HepG2 (cell line): ENCODE measurements at regions not wholly inside any gene's neighbourhood (a gene's known extent, or its start where the extent isn't known, plus 50 kb on each side); places are given as distances from the start of the nearest gene placed in this dataset.

Experiments used
- ATAC-seq: fragments of 200-7000 bp; cut with Tn5 transposase; 3 replicates; pipeline ENCODE4 v1.9.1; 2020; ENCODE audit warnings: mild to moderate bottlenecking, moderate library complexity
- BruUV-seq: library from RNA; stranded (reverse); fragments of 400-500 nt; replicated peaks from 2 replicates; lab custom pipeline; 2021; lab: Mats Ljungman, UMichigan
- CTCF ChIA-PET: fragments of 300-600 bp; formaldehyde crosslinking; extraction: SDS; loops from one replicate; lab custom pipeline; 2021; ENCODE audit warnings: low total read pairs, inconsistent platforms, low intra/inter-chr PET ratio; lab: Yijun Ruan, JAX
- POLR2A ChIA-PET: fragments of 350-600 bp; sonication (Branson Sonifier 250); formaldehyde crosslinking; loops from one replicate; lab custom pipeline; 2020; ENCODE audit warnings: antibody characterized with exemption, inconsistent platforms; lab: Yijun Ruan, JAX
- DNase-seq: peaks from one replicate; pipeline ENCODE4 v3.0.0-alpha.2; 2015; ENCODE audit warnings: low spot score
- FAIRE-seq: peaks from 3 replicates; lab custom pipeline; 2011; peaks lifted over from hg19 to GRCh38; lab: Jason Lieb, UNC
- H2AFZ ChIP-seq: one replicate; pipeline ENCODE4 v1.6.1; 2011; ENCODE audit warnings: low read length, inconsistent platforms
- H3K27ac ChIP-seq: fragments of 300-600 bp; 3 replicates; pipeline ENCODE4 v1.8.0; 2011; ENCODE audit warnings: mixed run types, mild to moderate bottlenecking, mixed read lengths, low read length, inconsistent platforms; ENCODE audit not compliant: insufficient read depth; ENCODE audit errors: extremely low read length
- H3K27me3 ChIP-seq, 2 experiments: fragments of 200-600 bp in 1 of 2; 2 replicates in 1 of 2; 3 replicates in 1 of 2; pipeline versions ENCODE4 v1.6.0 to v1.8.0; 2011; ENCODE audit warnings: low read length in 2 of 2, mild to moderate bottlenecking in 2 of 2, moderate library complexity in 2 of 2, inconsistent platforms in 1 of 2; ENCODE audit not compliant: insufficient read depth in 2 of 2, control insufficient read depth in 1 of 2
- H3K36me3 ChIP-seq, 2 experiments: fragments of 200-600 bp in 1 of 2; replicated peaks in 1 of 2; 2 replicates in 1 of 2; 3 replicates in 1 of 2; pipeline versions ENCODE4 v1.5.1 to v1.8.0; 2011; ENCODE audit warnings: low read length in 2 of 2, inconsistent platforms in 1 of 2; ENCODE audit not compliant: insufficient read depth in 2 of 2, control insufficient read depth in 1 of 2
- H3K4me1 ChIP-seq: 2 replicates; pipeline ENCODE4 v1.5.1; 2012; ENCODE audit warnings: low read length, inconsistent platforms; ENCODE audit not compliant: insufficient read depth
- H3K4me2 ChIP-seq: 2 replicates; pipeline ENCODE4 v1.6.0; 2011; ENCODE audit warnings: low read depth, low read length, inconsistent platforms
- H3K4me3 ChIP-seq, 3 experiments: fragments of 200-600 bp in 1 of 3; sonication (generic), shearing (Covaris generic) in 1 of 3; replicated peaks in 1 of 3; 2 replicates each; pipeline ENCODE4 v1.5.1; 2011 to 2016; ENCODE audit warnings: low read length in 3 of 3, inconsistent platforms in 2 of 3, low read depth in 2 of 3, mild to moderate bottlenecking in 2 of 3, control low read depth in 1 of 3, mixed read lengths in 1 of 3; ENCODE audit not compliant: insufficient read depth in 1 of 3
- H3K79me2 ChIP-seq: one replicate; pipeline ENCODE4 v1.6.1; 2011; ENCODE audit warnings: low read length, inconsistent platforms; ENCODE audit not compliant: insufficient read depth
- H3K9ac ChIP-seq: 2 replicates; pipeline ENCODE4 v1.6.0; 2011; ENCODE audit warnings: mild to moderate bottlenecking, low read depth, low read length, inconsistent platforms; ENCODE audit not compliant: insufficient read depth
- H3K9me3 ChIP-seq: 2 replicates; pipeline ENCODE4 v1.5.1; 2012; ENCODE audit warnings: mild to moderate bottlenecking, low read length
- H4K20me1 ChIP-seq: 2 replicates; pipeline ENCODE4 v1.6.0; 2011; ENCODE audit warnings: inconsistent platforms, mild to moderate bottlenecking, low read length, moderate library complexity; ENCODE audit not compliant: insufficient read depth
- EP300 ChIP-seq, 3 experiments: sonication (generic) in 1 of 3; formaldehyde crosslinking in 1 of 3; IDR thresholded peaks; 2 replicates each; pipeline versions ENCODE4 v1.5.1 to v1.6.1; 2011 to 2020; ENCODE audit warnings: low read depth in 2 of 3, low read length in 2 of 3, borderline replicate concordance in 1 of 3, improper control_type of control experiment in 1 of 3, mild to moderate bottlenecking in 1 of 3, missing genetic modification reagents in 1 of 3, moderate library complexity in 1 of 3
- MLXIP ChIP-seq: sonication (generic); formaldehyde crosslinking; IDR thresholded peaks from 2 replicates; pipeline ENCODE4 v1.9.0; 2021; ENCODE audit warnings: missing genetic modification reagents, borderline replicate concordance
- ZNF20 ChIP-seq: sonication (generic); formaldehyde crosslinking; IDR thresholded peaks from 2 replicates; pipeline ENCODE4 v1.4.0; 2020; ENCODE audit warnings: mild to moderate bottlenecking, moderate library complexity, missing genetic modification reagents
- WGBS: methylation state at CpG from one replicate; pipeline ENCODE4 v1.1.6; 2017; ENCODE audit warnings: low lambda C conversion rate; 5-methylcytosine and 5-hydroxymethylcytosine counted together
- in situ Hi-C: cut with HindIII; loops from 2 replicates; pipeline ENCODE4 v1.10.0; 2017; ENCODE audit warnings: low pct_unique_long_range_greater_than_20kb; ENCODE audit not compliant: extremely low pct_ligation_motif_present
- intact Hi-C: fragments of 100-400 bp; cut with micrococcal nuclease; formaldehyde crosslinking; loops from one replicate; pipeline ENCODE4 v1.10.0; 2022; ENCODE audit not compliant: unreplicated experiment

- ATAC-seq: no peak
These were observed 384.9 kb upstream of the PODXL start for GRCh38 chr7:131941291-131941690.

More at GRCh38 chr7:131941291-131941690, 384.9 kb upstream of the PODXL start:
- BruUV-seq: no TSS peak
- H4K20me1 ChIP-seq: no peaks in the 10 kb centered on the region
- H3K4me2 ChIP-seq: no peak overlapping the region
- no peak overlapping the region for H3K27ac ChIP-seq
- no peak for TF ChIP-seq EP300 (IDR thresholded peaks at IDR 0.05; ENCODE audit: low read depth in 2 of 2, low read length in 2 of 2)
- TF ChIP-seq EP300 (CRISPR knock-in tag; IDR thresholded peaks at IDR 0.05; ENCODE audit: borderline replicate concordance): no peak
- no peak for TF ChIP-seq MLXIP (CRISPR knock-in tag)
- TF ChIP-seq ZNF20 (CRISPR knock-in tag): no peak
- in situ Hi-C loops (loop anchor here (10.0 kb wide), 1 partner anchor 214 kb away; no protein-coding TSS in a partner anchor), intact Hi-C loops (no loop called here)
- H3K79me2 ChIP-seq: no peaks in the 10 kb centered on the region
- no peak overlapping the region for H2AFZ ChIP-seq
- no CpG with 5 or more reads among the region's 1 CpG for WGBS
- no peak overlapping the region for H3K9ac ChIP-seq
- no peak for FAIRE-seq
- H3K4me1 ChIP-seq: peaks cover 10% of the 10 kb centered on the region; the same call in 1 of the 2 replicates
- H3K4me3 ChIP-seq: no peak overlapping the region
- DNase-seq: no peak
- H3K36me3 ChIP-seq: no peaks in the 10 kb centered on the region
- peaks cover 4 to 32% of the 10 kb centered on the region in 2 experiments; a peak in 4 of 5 replicates for H3K27me3 ChIP-seq
- POLR2A ChIA-PET: no interaction called here
- no peaks in the 10 kb centered on the region for H3K9me3 ChIP-seq
- CTCF ChIA-PET: no interaction called here
